IPS-20b (cell line): ENCODE measurements at regions not wholly inside any gene's neighbourhood (a gene's known extent, or its start where the extent isn't known, plus 50 kb on each side); places are given as distances from the start of the nearest gene placed in this dataset.
A peak's percentile ranks its signal among the peaks of the same experiment; 100 is the strongest.

ENCODE experiments used
- H3K27ac ChIP-seq: one replicate; pipeline ENCODE4 v1.5.1; 2013; ENCODE audit warnings: low read length
- H3K27me3 ChIP-seq: 2 replicates; pipeline ENCODE4 v1.6.1; 2013; ENCODE audit warnings: mild to moderate bottlenecking, low read length, inconsistent platforms; ENCODE audit not compliant: insufficient read depth
- H3K36me3 ChIP-seq: 2 replicates; pipeline ENCODE4 v1.6.1; 2013; ENCODE audit warnings: low read depth, mild to moderate bottlenecking, inconsistent platforms, low read length, moderate library complexity; ENCODE audit not compliant: insufficient read depth
- H3K4me1 ChIP-seq: 2 replicates; pipeline ENCODE4 v1.6.1; 2013; ENCODE audit warnings: mild to moderate bottlenecking, control low read depth, inconsistent platforms, low read length, moderate library complexity; ENCODE audit not compliant: insufficient read depth
- H3K4me3 ChIP-seq: 2 replicates; pipeline ENCODE4 v1.5.1; 2013; ENCODE audit warnings: mild to moderate bottlenecking, low read length, inconsistent platforms
- H3K9ac ChIP-seq: 2 replicates; pipeline ENCODE4 v1.6.1; 2013; ENCODE audit warnings: low read depth, mild to moderate bottlenecking, inconsistent platforms, low read length, moderate library complexity
- H3K9me3 ChIP-seq: 2 replicates; pipeline ENCODE4 v1.6.1; 2013; ENCODE audit warnings: mild to moderate bottlenecking, low read depth, low read length, inconsistent platforms; ENCODE audit not compliant: insufficient read depth

DNA sequence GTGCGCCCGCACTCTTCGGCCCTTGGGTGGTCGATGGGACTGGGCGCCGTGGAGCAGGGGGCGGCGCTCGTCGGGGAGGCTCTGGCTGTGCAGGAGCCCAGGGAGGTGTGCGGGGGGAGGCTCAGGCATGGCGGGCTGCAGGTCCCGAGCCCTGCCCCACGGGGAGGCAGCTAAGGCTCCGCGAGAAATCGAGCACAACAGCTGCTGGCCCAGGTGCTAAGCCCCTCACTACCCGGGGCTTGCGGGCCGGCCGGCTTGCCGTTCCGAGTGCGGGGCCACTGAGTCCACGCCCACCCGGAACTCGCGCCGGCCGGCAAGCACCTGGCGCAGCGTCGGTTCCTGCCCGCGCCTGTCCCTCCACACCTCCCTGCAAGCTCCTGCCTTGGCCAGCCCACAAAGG lies 462.3 kb upstream of the JARID2 start:
- Histone ChIP-seq H3K4me1 (peaks cover 35% of the 10 kb centered on the region; the same call in 1 of the 2 replicates), H3K9ac (no peak overlapping the region; the same call in 1 of the 2 replicates), H3K9me3 (no peaks in the 10 kb centered on the region), H3K27ac (no peak overlapping the region), H3K4me3 (no peak overlapping the region), H3K27me3 (no peaks in the 10 kb centered on the region), H3K36me3 (no peaks in the 10 kb centered on the region)

GRCh38 chr6:14784596-14785492 lies 461.0 kb upstream of the JARID2 start:
- Histone ChIP-seq H3K4me1 (peaks cover 45% of the 10 kb centered on the region; the same call in 1 of the 2 replicates), H3K9ac (peak overlapping the region; percentile 74; the same call in 1 of the 2 replicates), H3K4me3 (peak overlapping the region; percentile 46; the same call in 1 of the 2 replicates), H3K36me3 (no peaks in the 10 kb centered on the region), H3K9me3 (no peaks in the 10 kb centered on the region), H3K27me3 (no peaks in the 10 kb centered on the region), H3K27ac (peak overlapping the region; percentile 94)

DNA sequence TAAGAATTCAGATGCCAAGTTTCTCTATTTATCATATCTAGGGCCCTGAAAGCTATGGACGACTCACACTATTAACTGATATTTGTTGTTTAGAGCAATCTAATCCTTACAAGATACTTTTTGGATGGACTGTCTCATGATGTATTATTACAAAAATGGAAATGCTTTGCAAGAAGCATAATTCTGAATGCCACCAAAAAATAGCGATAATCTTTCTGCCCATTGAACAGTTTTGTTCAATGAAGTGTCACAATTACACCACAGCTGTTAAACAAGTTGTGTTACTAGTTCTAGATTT lies 460.4 kb upstream of the JARID2 start:
- peak overlapping the region; percentile 94 for H3K27ac ChIP-seq
- peak overlapping the region; percentile 46; the same call in 1 of the 2 replicates for H3K4me3 ChIP-seq
- peak overlapping the region; percentile 74; the same call in 1 of the 2 replicates for H3K9ac ChIP-seq
- no peaks in the 10 kb centered on the region for H3K36me3 ChIP-seq
- H3K4me1 ChIP-seq: peaks cover 47% of the 10 kb centered on the region; the same call in 1 of the 2 replicates
- no peaks in the 10 kb centered on the region for H3K27me3 ChIP-seq
- H3K9me3 ChIP-seq: no peaks in the 10 kb centered on the region

GRCh38 chr6:14786008-14786407 lies 459.9 kb upstream of the JARID2 start:
- no peaks in the 10 kb centered on the region for H3K36me3 ChIP-seq
- no peaks in the 10 kb centered on the region for H3K27me3 ChIP-seq
- H3K4me1 ChIP-seq: peaks cover 47% of the 10 kb centered on the region; the same call in 1 of the 2 replicates
- H3K4me3 ChIP-seq: no peak overlapping the region
- H3K27ac ChIP-seq: peak overlapping the region; percentile 38
- H3K9ac ChIP-seq: peak overlapping the region; percentile 15; the same call in 1 of the 2 replicates
- no peaks in the 10 kb centered on the region for H3K9me3 ChIP-seq

DNA sequence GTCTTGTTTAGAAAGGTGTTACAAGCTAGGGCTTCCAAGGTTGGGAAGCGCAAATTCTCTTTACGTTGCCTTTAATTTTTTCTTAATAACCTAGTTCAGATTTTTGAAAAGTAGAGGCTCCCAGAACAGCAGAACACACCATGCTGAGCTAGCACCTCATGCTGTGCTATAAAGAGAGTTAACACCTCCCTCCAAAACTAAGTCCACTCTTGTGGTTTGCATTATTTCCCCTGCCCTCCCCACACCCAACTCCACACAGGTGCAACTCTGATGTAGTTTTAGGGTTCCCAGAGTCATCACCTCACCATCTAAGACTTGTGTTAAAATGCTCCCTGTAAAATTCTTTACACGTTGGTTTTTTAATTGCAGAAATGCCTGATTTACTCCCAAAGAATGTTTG lies 459.4 kb upstream of the JARID2 start:
- no peaks in the 10 kb centered on the region for H3K27me3 ChIP-seq
- peaks cover 48% of the 10 kb centered on the region; the same call in 1 of the 2 replicates for H3K4me1 ChIP-seq
- H3K36me3 ChIP-seq: no peaks in the 10 kb centered on the region
- peak overlapping the region; percentile 38 for H3K27ac ChIP-seq
- no peak overlapping the region for H3K4me3 ChIP-seq
- no peaks in the 10 kb centered on the region for H3K9me3 ChIP-seq
- H3K9ac ChIP-seq: peak overlapping the region; percentile 15; the same call in 1 of the 2 replicates

DNA sequence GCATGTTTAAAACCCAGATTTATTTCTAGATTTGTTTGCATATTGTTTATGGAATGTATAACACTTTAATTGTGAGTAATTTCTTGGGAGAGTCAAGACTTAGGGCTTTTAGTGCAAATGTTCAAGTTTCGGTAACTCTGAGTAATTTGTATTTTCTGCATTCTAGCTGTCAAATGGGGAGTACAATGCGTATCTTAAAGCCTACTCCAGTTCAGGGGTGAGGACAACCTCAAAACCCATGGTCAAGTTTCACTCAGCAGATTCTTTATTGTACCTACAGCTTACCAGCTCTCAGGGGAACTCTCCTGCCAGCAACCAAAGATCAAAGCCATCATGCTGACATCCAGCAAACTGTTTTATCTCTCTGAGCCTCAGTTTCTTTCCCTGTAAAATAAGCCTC lies 458.6 kb upstream of the JARID2 start:
- no peak overlapping the region for H3K4me3 ChIP-seq
- no peaks in the 10 kb centered on the region for H3K9me3 ChIP-seq
- no peaks in the 10 kb centered on the region for H3K36me3 ChIP-seq
- no peaks in the 10 kb centered on the region for H3K27me3 ChIP-seq
- H3K9ac ChIP-seq: no peak overlapping the region
- no peak overlapping the region for H3K27ac ChIP-seq
- peaks cover 46% of the 10 kb centered on the region; the same call in 1 of the 2 replicates for H3K4me1 ChIP-seq

DNA sequence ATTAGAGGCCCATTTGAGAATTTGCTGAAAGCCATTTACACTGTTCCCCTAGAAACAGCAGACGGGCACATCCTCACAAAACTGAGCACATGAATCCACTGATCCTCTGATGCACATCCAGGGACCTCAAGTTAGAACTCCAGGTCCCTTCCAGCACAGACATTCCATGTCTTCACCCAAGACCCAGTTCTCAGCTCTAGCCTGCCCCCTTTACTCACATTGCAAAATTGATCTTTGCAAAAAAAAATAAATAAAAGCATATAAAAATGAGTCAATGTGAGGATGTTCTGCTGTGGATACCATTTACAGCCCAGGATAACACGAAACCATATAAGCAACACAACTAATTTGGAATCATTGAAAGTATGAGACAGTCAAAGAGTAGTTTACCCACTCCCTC lies 458.2 kb upstream of the JARID2 start:
- Histone ChIP-seq H3K9ac (no peak overlapping the region), H3K4me3 (no peak overlapping the region), H3K27me3 (no peaks in the 10 kb centered on the region), H3K36me3 (no peaks in the 10 kb centered on the region), H3K27ac (no peak overlapping the region), H3K4me1 (peaks cover 48% of the 10 kb centered on the region; the same call in 1 of the 2 replicates), H3K9me3 (no peaks in the 10 kb centered on the region)

- Histone ChIP-seq H3K4me3 (no peak overlapping the region), H3K9ac (no peak overlapping the region), H3K9me3 (no peaks in the 10 kb centered on the region), H3K27ac (peak overlapping the region; percentile 7), H3K36me3 (no peaks in the 10 kb centered on the region), H3K27me3 (no peaks in the 10 kb centered on the region), H3K4me1 (peaks cover 40% of the 10 kb centered on the region; the same call in 1 of the 2 replicates)
These were observed 455.9 kb upstream of the JARID2 start for GRCh38 chr6:14789996-14790395.

GRCh38 chr6:14790976-14791375 lies 454.9 kb upstream of the JARID2 start:
- Histone ChIP-seq H3K27me3 (no peaks in the 10 kb centered on the region), H3K4me3 (no peak overlapping the region), H3K9ac (no peak overlapping the region), H3K27ac (no peak overlapping the region), H3K36me3 (no peaks in the 10 kb centered on the region), H3K9me3 (no peaks in the 10 kb centered on the region), H3K4me1 (peaks cover 34% of the 10 kb centered on the region; the same call in 1 of the 2 replicates)

GRCh38 chr6:14791526-14791925 lies 454.3 kb upstream of the JARID2 start:
- H3K27me3 ChIP-seq: no peaks in the 10 kb centered on the region
- H3K27ac ChIP-seq: no peak overlapping the region
- no peak overlapping the region for H3K9ac ChIP-seq
- peaks cover 30% of the 10 kb centered on the region; the same call in 1 of the 2 replicates for H3K4me1 ChIP-seq
- no peaks in the 10 kb centered on the region for H3K9me3 ChIP-seq
- no peak overlapping the region for H3K4me3 ChIP-seq
- H3K36me3 ChIP-seq: no peaks in the 10 kb centered on the region

DNA sequence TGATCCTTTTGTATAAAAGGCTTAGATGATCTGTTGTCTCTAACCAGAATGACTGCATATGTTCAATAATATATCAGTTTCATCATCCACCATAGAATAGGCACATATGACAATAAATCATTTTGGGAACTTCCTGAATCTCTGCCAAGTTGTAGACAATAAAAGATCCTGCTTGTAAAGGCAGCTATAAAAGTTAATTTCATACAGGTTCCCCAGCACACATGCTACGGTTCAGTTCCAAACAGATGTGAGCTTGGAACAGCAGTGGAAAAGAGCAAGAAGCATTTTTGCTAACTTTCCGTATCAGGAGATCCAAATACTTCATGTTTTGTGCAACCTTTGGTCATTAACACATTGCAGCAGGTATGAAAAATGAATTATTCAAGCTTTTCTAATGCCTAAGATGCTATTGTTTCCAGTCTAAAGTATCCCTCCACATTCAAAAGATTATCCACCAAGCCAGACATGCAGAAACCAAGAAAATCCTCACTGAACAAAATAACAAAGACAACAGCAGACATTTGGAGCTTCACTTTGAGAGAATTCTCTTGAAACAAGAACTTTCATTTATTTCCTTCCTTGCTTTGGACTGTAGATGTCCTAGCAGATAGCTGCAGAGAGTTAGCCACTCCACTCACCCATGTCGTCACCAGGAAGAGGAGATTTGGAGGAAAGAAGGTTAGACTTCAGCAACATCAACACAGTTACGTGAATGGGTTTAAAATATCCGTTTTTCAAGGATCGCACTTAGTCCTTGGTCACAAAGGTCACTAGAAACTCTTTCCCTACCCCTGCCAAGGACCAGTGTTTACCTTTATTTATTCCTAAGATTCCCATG lies 453.5 kb upstream of the JARID2 start:
- H3K27me3 ChIP-seq: no peaks in the 10 kb centered on the region
- peaks cover 24% of the 10 kb centered on the region; the same call in 1 of the 2 replicates for H3K4me1 ChIP-seq
- H3K27ac ChIP-seq: no peak overlapping the region
- H3K4me3 ChIP-seq: no peak overlapping the region
- no peaks in the 10 kb centered on the region for H3K36me3 ChIP-seq
- no peak overlapping the region for H3K9ac ChIP-seq
- no peaks in the 10 kb centered on the region for H3K9me3 ChIP-seq
